Uterus (tissue), 3 donors: ENCODE measurements at regions not wholly inside any gene's neighbourhood (a gene's known extent, or its start where the extent isn't known, plus 50 kb on each side); places are given as distances from the start of the nearest gene placed in this dataset.

Experiments
- DNase-seq, 2 donors: peaks; one replicate each; pipeline ENCODE4 v3.0.0-alpha.2; 2019 to 2020
- H3K27ac ChIP-seq, 2 donors: fragments of 200-600 bp; sonication (generic); 1 replicate in 1 of 2; 2 replicates in 1 of 2; pipeline ENCODE4 v1.5.1; 2016 to 2018
- H3K27me3 ChIP-seq, 2 donors: fragments of 200-600 bp; sonication (generic); one replicate each; pipeline ENCODE4 v1.5.1; 2018 to 2019; ENCODE audit warnings: control low read depth in 1 of 2
- H3K36me3 ChIP-seq, 2 donors: fragments of 200-600 bp; sonication (generic); one replicate each; pipeline ENCODE4 v1.5.1; 2019; ENCODE audit warnings: control low read depth in 1 of 2
- H3K4me1 ChIP-seq, 2 donors: fragments of 200-600 bp; sonication (generic); one replicate each; pipeline ENCODE4 v1.5.1; 2018 to 2019; ENCODE audit warnings: control low read depth in 1 of 2
- H3K4me3 ChIP-seq, 2 donors: fragments of 200-600 bp; sonication (generic); 1 replicate in 1 of 2; 2 replicates in 1 of 2; pipeline ENCODE4 v1.5.1; 2018 to 2019; ENCODE audit warnings: mild to moderate bottlenecking in 1 of 2
- H3K9me3 ChIP-seq, 2 donors: fragments of 200-600 bp; sonication (generic); one replicate each; pipeline ENCODE4 v1.5.1; 2019; ENCODE audit warnings: control low read depth in 1 of 2
- CTCF ChIP-seq, 4 experiments: fragments of 200-600 bp in 2 of 4; fragments of 450-650 bp in 2 of 4; sonication (generic) in 2 of 4; IDR thresholded peaks; one replicate each; pipeline ENCODE4 v1.5.1; 2016 to 2019; ENCODE audit warnings: antibody characterized with exemption in 4 of 4, mild to moderate bottlenecking in 2 of 4, moderate library complexity in 1 of 4
- POLR2A ChIP-seq, 2 donors: fragments of 450-650 bp; IDR thresholded peaks; one replicate each; pipeline ENCODE4 v1.6.1; 2016; ENCODE audit warnings: antibody characterized with exemption in 2 of 2, mild to moderate bottlenecking in 1 of 2, moderate library complexity in 1 of 2
- intact Hi-C: fragments of 100-400 bp; cut with DNase I; formaldehyde crosslinking; loops from one replicate; pipeline ENCODE4 v1.15.1; 2023; ENCODE audit warnings: low total_unique reads
- donor health status: DM: yes; HTN: yes; CAD: no.

GRCh38 chr14:62251237-62251636 lies 489.0 kb downstream of the SNAPC1 start:
- Histone ChIP-seq H3K4me1 (no peaks in the 10 kb centered on the region), H3K27me3 (no peaks in the 10 kb centered on the region), H3K36me3 (no peaks in the 10 kb centered on the region), H3K4me3 (no peak overlapping the region), H3K9me3 (no peaks in the 10 kb centered on the region), H3K27ac (no peak overlapping the region)
- no peak for DNase-seq
- TF ChIP-seq POLR2A (IDR thresholded peaks at IDR 0.05) (no peak), CTCF (IDR thresholded peaks at IDR 0.05) (no peak)
- intact Hi-C loops = no loop called here

- intact Hi-C loops = no loop called here
- Histone ChIP-seq H3K27me3 (no peaks in the 10 kb centered on the region), H3K4me1 (no peaks in the 10 kb centered on the region), H3K4me3 (no peak overlapping the region), H3K9me3 (no peaks in the 10 kb centered on the region), H3K27ac (no peak overlapping the region), H3K36me3 (no peaks in the 10 kb centered on the region)
- no peak for DNase-seq
- TF ChIP-seq CTCF (IDR thresholded peaks at IDR 0.05) = no peak
Observed at GRCh38 chr14:62253171-62253570, 491.0 kb downstream of the SNAPC1 start.

- no peak overlapping the region for H3K4me3 ChIP-seq
- no peak for TF ChIP-seq POLR2A (IDR thresholded peaks at IDR 0.05)
- TF ChIP-seq CTCF (IDR thresholded peaks at IDR 0.05) = no peak
- no peak overlapping the region for H3K27ac ChIP-seq
- no peak for DNase-seq
- no peaks in the 10 kb centered on the region for H3K4me1 ChIP-seq
- H3K9me3 ChIP-seq = no peaks in the 10 kb centered on the region
- H3K27me3 ChIP-seq = no peaks in the 10 kb centered on the region
- no peaks in the 10 kb centered on the region for H3K36me3 ChIP-seq
- intact Hi-C loops = no loop called here
Observed at GRCh38 chr14:62253911-62254310, 491.7 kb downstream of the SNAPC1 start.

GRCh38 chr14:62269204-62269603 lies 507.0 kb downstream of the SNAPC1 start:
- Histone ChIP-seq H3K27ac (no peak overlapping the region), H3K4me1 (no peaks in the 10 kb centered on the region), H3K9me3 (no peaks in the 10 kb centered on the region), H3K36me3 (no peaks in the 10 kb centered on the region), H3K27me3 (no peaks in the 10 kb centered on the region), H3K4me3 (no peak overlapping the region)
- TF ChIP-seq CTCF (IDR thresholded peaks at IDR 0.05) = no peak
- TF ChIP-seq POLR2A (IDR thresholded peaks at IDR 0.05) = no peak
- intact Hi-C loops = no loop called here
- no peak for DNase-seq

GRCh38 chr14:62270236-62270635 lies 508.0 kb downstream of the SNAPC1 start:
- DNase-seq = no peak
- Histone ChIP-seq H3K9me3 (no peaks in the 10 kb centered on the region), H3K4me1 (no peaks in the 10 kb centered on the region), H3K27me3 (no peaks in the 10 kb centered on the region), H3K27ac (no peak overlapping the region), H3K36me3 (no peaks in the 10 kb centered on the region), H3K4me3 (no peak overlapping the region)
- TF ChIP-seq CTCF (IDR thresholded peaks at IDR 0.05) = no peak
- no peak for TF ChIP-seq POLR2A (IDR thresholded peaks at IDR 0.05)
- intact Hi-C loops = no loop called here
